H1 (cell line): ENCODE measurements at regions not wholly inside any gene's neighbourhood (a gene's known extent, or its start where the extent isn't known, plus 50 kb on each side); places are given as distances from the start of the nearest gene placed in this dataset.

Experiments used
- CTCF ChIA-PET: fragments of 300-600 bp; sonication (Branson Sonifier 250); formaldehyde crosslinking; loops from one replicate; lab custom pipeline; 2021; ENCODE audit not compliant: partially characterized antibody; lab: Charles Lee
- POLR2A ChIA-PET: fragments of 300-600 bp; sonication (Branson Sonifier 250); formaldehyde crosslinking; loops from one replicate; lab custom pipeline; 2021; ENCODE audit warnings: inconsistent platforms; ENCODE audit not compliant: partially characterized antibody; lab: Charles Lee
- DNase-seq, 2 experiments: peaks; one replicate each; pipeline versions ENCODE4 v3.0.0 to v3.0.0-alpha.2; 2010 to 2022; ENCODE audit warnings: low spot score in 2 of 2, low read depth in 1 of 2, mixed read lengths in 1 of 2
- FAIRE-seq: peaks from 2 replicates; lab custom pipeline; 2011; peaks lifted over from hg19 to GRCh38; lab: Jason Lieb, UNC
- H2AFZ ChIP-seq: 2 replicates; pipeline ENCODE4 v1.8.1; 2012; ENCODE audit warnings: low read length, inconsistent platforms
- H2AK5ac ChIP-seq: 2 replicates; pipeline ENCODE4 v1.6.1; 2013; ENCODE audit warnings: low read depth, low read length
- H2BK120ac ChIP-seq: replicated peaks from 2 replicates; pipeline ENCODE3; 2013; ENCODE audit warnings: low read depth, low read length, inconsistent platforms
- H2BK12ac ChIP-seq: 2 replicates; pipeline ENCODE4 v1.6.1; 2013; ENCODE audit warnings: low read depth, low read length
- H2BK15ac ChIP-seq: 2 replicates; pipeline ENCODE4 v1.6.1; 2013; ENCODE audit warnings: low read length
- H2BK20ac ChIP-seq: 2 replicates; pipeline ENCODE4 v1.6.1; 2013; ENCODE audit warnings: low read length
- H2BK5ac ChIP-seq: 2 replicates; pipeline ENCODE4 v1.6.1; 2013; ENCODE audit warnings: low read depth, low read length
- H3K14ac ChIP-seq: 2 replicates; pipeline ENCODE4 v1.6.1; 2013; ENCODE audit warnings: inconsistent platforms; ENCODE audit not compliant: insufficient read length
- H3K18ac ChIP-seq: 2 replicates; pipeline ENCODE4 v1.6.1; 2013; ENCODE audit warnings: low read length; ENCODE audit errors: extremely low read depth
- H3K23ac ChIP-seq: 2 replicates; pipeline ENCODE4 v1.6.1; 2013; ENCODE audit warnings: inconsistent platforms; ENCODE audit not compliant: insufficient read length
- H3K23me2 ChIP-seq: 2 replicates; pipeline ENCODE4 v1.6.1; 2013; ENCODE audit warnings: low read depth, low read length
- H3K27ac ChIP-seq: 2 replicates; pipeline ENCODE4 v1.6.1; 2011; ENCODE audit warnings: low read depth, low read length, inconsistent platforms
- H3K27me3 ChIP-seq, 4 experiments: replicated peaks in 1 of 4; 1 replicate in 1 of 4; 2 replicates in 3 of 4; pipeline versions ENCODE4 v1.6.1 to v1.8.1; 2011 to 2013; ENCODE audit warnings: low read length in 3 of 4, mild to moderate bottlenecking in 3 of 4, inconsistent platforms in 2 of 4, mixed read lengths in 2 of 4, moderate library complexity in 1 of 4; ENCODE audit not compliant: control insufficient read depth in 3 of 4, insufficient read depth in 3 of 4; ENCODE audit errors: extremely low read depth in 1 of 4
- H3K36me3 ChIP-seq, 4 experiments: 2 replicates each; pipeline versions ENCODE4 v1.6.1 to v1.8.1; 2011 to 2013; ENCODE audit warnings: mild to moderate bottlenecking in 4 of 4, low read length in 3 of 4, moderate library complexity in 2 of 4, control low read depth in 1 of 4, inconsistent platforms in 1 of 4; ENCODE audit not compliant: insufficient read depth in 4 of 4, control insufficient read depth in 2 of 4
- H3K4ac ChIP-seq: replicated peaks from 2 replicates; pipeline ENCODE3; 2013; ENCODE audit warnings: low read length, low read depth, mixed read lengths, inconsistent platforms; ENCODE audit not compliant: insufficient read length
- H3K4me1 ChIP-seq, 4 experiments: replicated peaks in 1 of 4; 1 replicate in 1 of 4; 2 replicates in 3 of 4; pipeline versions ENCODE4 v1.6.1 to v1.8.1; 2011 to 2013; ENCODE audit warnings: low read length in 3 of 4, inconsistent platforms in 2 of 4, mixed read lengths in 1 of 4; ENCODE audit not compliant: insufficient read depth in 4 of 4, control insufficient read depth in 3 of 4
- H3K4me2 ChIP-seq, 2 experiments: 2 replicates each; pipeline versions ENCODE4 v1.6.1 to v1.8.1; 2011 to 2013; ENCODE audit warnings: low read depth in 2 of 2, low read length in 2 of 2, control low read depth in 1 of 2, inconsistent platforms in 1 of 2, mild to moderate bottlenecking in 1 of 2; ENCODE audit not compliant: insufficient read depth in 1 of 2
- H3K4me3 ChIP-seq, 4 experiments: fragments of 200-600, 300-600 bp in 1 of 4; sonication (generic), shearing (Covaris generic), sonication (Bioruptor Twin) in 1 of 4; 2 replicates each; pipeline versions ENCODE4 v1.5.1 to v1.8.1; 2011 to 2016; ENCODE audit warnings: low read length in 4 of 4, low read depth in 3 of 4, control low read depth in 2 of 4, inconsistent platforms in 2 of 4, mild to moderate bottlenecking in 2 of 4, mixed read lengths in 1 of 4, moderate library complexity in 1 of 4; ENCODE audit not compliant: insufficient read depth in 2 of 4; ENCODE audit errors: extremely low read depth in 1 of 4
- H3K56ac ChIP-seq: replicated peaks from 2 replicates; pipeline ENCODE3; 2013; ENCODE audit warnings: low read depth, mild to moderate bottlenecking, mixed read lengths, low read length, inconsistent platforms; ENCODE audit not compliant: insufficient read length
- H3K79me1 ChIP-seq: 2 replicates; pipeline ENCODE4 v1.6.1; 2013; ENCODE audit warnings: low read depth, low read length, control low read depth
- H3K79me2 ChIP-seq, 2 experiments: 2 replicates each; pipeline versions ENCODE4 v1.6.1 to v1.8.1; 2012 to 2013; ENCODE audit warnings: low read length in 2 of 2, mild to moderate bottlenecking in 2 of 2, inconsistent platforms in 1 of 2; ENCODE audit not compliant: insufficient read depth in 2 of 2, control insufficient read depth in 1 of 2
- H3K9ac ChIP-seq, 4 experiments: replicated peaks in 1 of 4; 1 replicate in 1 of 4; 2 replicates in 3 of 4; pipeline versions ENCODE4 v1.6.1 to v1.8.1; 2011 to 2013; ENCODE audit warnings: low read depth in 3 of 4, low read length in 3 of 4, control low read depth in 2 of 4, mild to moderate bottlenecking in 2 of 4, moderate library complexity in 2 of 4, inconsistent platforms in 1 of 4; ENCODE audit errors: extremely low read depth in 1 of 4
- H3K9me3 ChIP-seq, 2 experiments: 2 replicates each; pipeline versions ENCODE4 v1.6.1 to v1.8.1; 2012 to 2013; ENCODE audit warnings: mild to moderate bottlenecking in 2 of 2, moderate library complexity in 2 of 2, control low read depth in 1 of 2, inconsistent platforms in 1 of 2, low read depth in 1 of 2, low read length in 1 of 2, mixed read lengths in 1 of 2; ENCODE audit not compliant: insufficient read depth in 2 of 2
- H4K20me1 ChIP-seq, 2 experiments: replicated peaks in 1 of 2; 2 replicates each; pipeline versions ENCODE3 to v1.8.1; 2011 to 2013; ENCODE audit warnings: inconsistent platforms in 2 of 2, low read length in 2 of 2, mild to moderate bottlenecking in 1 of 2; ENCODE audit not compliant: insufficient read depth in 2 of 2, control insufficient read depth in 1 of 2
- H4K5ac ChIP-seq: 2 replicates; pipeline ENCODE4 v1.6.1; 2013; ENCODE audit warnings: low read length, low read depth, mixed read lengths, inconsistent platforms; ENCODE audit not compliant: insufficient read length
- H4K8ac ChIP-seq: 2 replicates; pipeline ENCODE4 v1.8.0; 2013; ENCODE audit warnings: mild to moderate bottlenecking, moderate library complexity, low read length, inconsistent platforms; ENCODE audit not compliant: insufficient read depth; ENCODE audit errors: extremely low read depth
- H4K91ac ChIP-seq: replicated peaks from 2 replicates; pipeline ENCODE3; 2013; ENCODE audit warnings: low read length, mixed read lengths, inconsistent platforms; ENCODE audit not compliant: insufficient read length
- BACH1 ChIP-seq: IDR thresholded peaks from 2 replicates; pipeline ENCODE4 v1.6.1; 2012; ENCODE audit warnings: low read length, improper control_type of control experiment
- BCL11A ChIP-seq, 2 experiments: IDR thresholded peaks; one replicate each; pipeline ENCODE4 v1.6.1; 2011; ENCODE audit warnings: low read depth in 2 of 2, low read length in 2 of 2, mild to moderate bottlenecking in 2 of 2
- CHD1 ChIP-seq: IDR thresholded peaks from 2 replicates; pipeline ENCODE4 v1.6.1; 2012; ENCODE audit warnings: low read depth, low read length, improper control_type of control experiment
- CHD2 ChIP-seq: IDR thresholded peaks from 2 replicates; pipeline ENCODE4 v1.6.1; 2012; ENCODE audit warnings: low read length, improper control_type of control experiment
- JUN ChIP-seq: IDR thresholded peaks from 2 replicates; pipeline ENCODE4 v1.6.1; 2011; ENCODE audit warnings: low read depth, mild to moderate bottlenecking, improper control_type of control experiment, low read length
- KDM5A ChIP-seq: fragments of 200-600 bp; IDR thresholded peaks from 2 replicates; pipeline ENCODE4 v1.7.1; 2012; ENCODE audit warnings: mild to moderate bottlenecking, low read length, inconsistent platforms, mixed read lengths
- MAFK ChIP-seq: IDR thresholded peaks from 2 replicates; pipeline ENCODE4 v1.6.1; 2012; ENCODE audit warnings: low read depth, mild to moderate bottlenecking, improper control_type of control experiment, low read length
- NRF1 ChIP-seq: IDR thresholded peaks from 2 replicates; pipeline ENCODE4 v1.6.1; 2011; ENCODE audit warnings: mild to moderate bottlenecking, low read depth, low read length, improper control_type of control experiment
- POU5F1 ChIP-seq: IDR thresholded peaks from 2 replicates; pipeline ENCODE4 v1.6.1; 2011; ENCODE audit warnings: low read depth, mild to moderate bottlenecking, low read length, moderate library complexity
- RBBP5 ChIP-seq: IDR thresholded peaks from 2 replicates; pipeline ENCODE4 v1.7.1; 2012; ENCODE audit warnings: low read depth, mild to moderate bottlenecking, inconsistent platforms, low read length, moderate library complexity, borderline replicate concordance
- WGBS, 2 experiments: shearing (Covaris generic) in 1 of 2; methylation state at CpG; one replicate each; pipeline versions ENCODE4 v1.1.6 to v1.1.7; 2013 to 2015; ENCODE audit warnings: low lambda C conversion rate in 2 of 2, mixed read lengths in 2 of 2, inconsistent platforms in 1 of 2, low coverage in 1 of 2, missing lambda C conversion rate in 1 of 2; ENCODE audit not compliant: insufficient replicate concordance in 2 of 2, insufficient coverage in 1 of 2, insufficient read length in 1 of 2; ENCODE audit errors: extremely low coverage in 1 of 2, missing lambda C conversion rate in 1 of 2; 5-methylcytosine and 5-hydroxymethylcytosine counted together

GRCh38 chr4:63302078-63302477 is 1107.2 kb downstream of the TECRL start:
- H3K4me1 ChIP-seq, result no peaks in the 10 kb centered on the region
- 94% methylated on average over 1 of the region's 1 CpG; no CpG with 5 or more reads in 1 of the 2 experiments for WGBS, 2 experiments

More at GRCh38 chr4:63302078-63302477, 1107.2 kb downstream of the TECRL start:
- Histone ChIP-seq H2BK120ac (no peak overlapping the region), H3K4me3 (no peak overlapping the region), H3K9me3 (no peaks in the 10 kb centered on the region), H3K23me2 (no peaks in the 10 kb centered on the region), H2AFZ (no peak overlapping the region), H3K27ac (no peak overlapping the region), H2AK5ac (no peak overlapping the region), H4K5ac (no peak overlapping the region), H3K18ac (no peak overlapping the region), H2BK12ac (no peak overlapping the region), H3K79me2 (no peaks in the 10 kb centered on the region), H2BK20ac (no peak overlapping the region), H3K79me1 (no peaks in the 10 kb centered on the region), H2BK5ac (no peak overlapping the region), H3K36me3 (no peaks in the 10 kb centered on the region), H3K4ac (no peak overlapping the region), H3K56ac (no peak overlapping the region), H3K14ac (no peak overlapping the region), H4K8ac (no peak overlapping the region), H2BK15ac (no peak overlapping the region), H4K91ac (no peak overlapping the region), H3K23ac (no peak overlapping the region), H3K9ac (no peak overlapping the region), H3K4me2 (no peak overlapping the region), H4K20me1 (no peaks in the 10 kb centered on the region), H3K27me3 (no peaks in the 10 kb centered on the region)
- no peak for TF ChIP-seq NRF1
- no peak for TF ChIP-seq CHD2
- TF ChIP-seq KDM5A, result no peak
- no peak for TF ChIP-seq BCL11A (IDR thresholded peaks at IDR 0.05; ENCODE audit: low read depth in 2 of 2, low read length in 2 of 2)
- TF ChIP-seq MAFK, result no peak
- no peak for TF ChIP-seq RBBP5
- TF ChIP-seq JUN, result no peak
- TF ChIP-seq BACH1, result no peak
- TF ChIP-seq POU5F1, result no peak
- TF ChIP-seq CHD1, result no peak
- ChIA-PET POLR2A (no interaction called here), CTCF (no interaction called here)
- no peak for FAIRE-seq
- no peak for DNase-seq
